ENCODE measurements at regions not wholly inside any gene's neighbourhood (a gene's known extent, or its start where the extent isn't known, plus 50 kb on each side); places are given as distances from the start of the nearest gene placed in this dataset.

GRCh38 chr2:8141079-8141707, 540.7 kb upstream of the ID2 start:
- TF ChIP-seq, protein P1, sequence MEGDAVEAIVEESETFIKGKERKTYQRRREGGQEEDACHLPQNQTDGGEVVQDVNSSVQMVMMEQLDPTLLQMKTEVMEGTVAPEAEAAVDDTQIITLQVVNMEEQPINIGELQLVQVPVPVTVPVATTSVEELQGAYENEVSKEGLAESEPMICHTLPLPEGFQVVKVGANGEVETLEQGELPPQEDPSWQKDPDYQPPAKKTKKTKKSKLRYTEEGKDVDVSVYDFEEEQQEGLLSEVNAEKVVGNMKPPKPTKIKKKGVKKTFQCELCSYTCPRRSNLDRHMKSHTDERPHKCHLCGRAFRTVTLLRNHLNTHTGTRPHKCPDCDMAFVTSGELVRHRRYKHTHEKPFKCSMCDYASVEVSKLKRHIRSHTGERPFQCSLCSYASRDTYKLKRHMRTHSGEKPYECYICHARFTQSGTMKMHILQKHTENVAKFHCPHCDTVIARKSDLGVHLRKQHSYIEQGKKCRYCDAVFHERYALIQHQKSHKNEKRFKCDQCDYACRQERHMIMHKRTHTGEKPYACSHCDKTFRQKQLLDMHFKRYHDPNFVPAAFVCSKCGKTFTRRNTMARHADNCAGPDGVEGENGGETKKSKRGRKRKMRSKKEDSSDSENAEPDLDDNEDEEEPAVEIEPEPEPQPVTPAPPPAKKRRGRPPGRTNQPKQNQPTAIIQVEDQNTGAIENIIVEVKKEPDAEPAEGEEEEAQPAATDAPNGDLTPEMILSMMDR (IDR thresholded peaks at IDR 0.05) = no peak
- no peak for TF ChIP-seq POLR2A (IDR thresholded peaks at IDR 0.05)

All from heart left ventricle (tissue), 13 donors.